ENCODE measurements at regions not wholly inside any gene's neighbourhood (a gene's known extent, or its start where the extent isn't known, plus 50 kb on each side); places are given as distances from the start of the nearest gene placed in this dataset.

DNA sequence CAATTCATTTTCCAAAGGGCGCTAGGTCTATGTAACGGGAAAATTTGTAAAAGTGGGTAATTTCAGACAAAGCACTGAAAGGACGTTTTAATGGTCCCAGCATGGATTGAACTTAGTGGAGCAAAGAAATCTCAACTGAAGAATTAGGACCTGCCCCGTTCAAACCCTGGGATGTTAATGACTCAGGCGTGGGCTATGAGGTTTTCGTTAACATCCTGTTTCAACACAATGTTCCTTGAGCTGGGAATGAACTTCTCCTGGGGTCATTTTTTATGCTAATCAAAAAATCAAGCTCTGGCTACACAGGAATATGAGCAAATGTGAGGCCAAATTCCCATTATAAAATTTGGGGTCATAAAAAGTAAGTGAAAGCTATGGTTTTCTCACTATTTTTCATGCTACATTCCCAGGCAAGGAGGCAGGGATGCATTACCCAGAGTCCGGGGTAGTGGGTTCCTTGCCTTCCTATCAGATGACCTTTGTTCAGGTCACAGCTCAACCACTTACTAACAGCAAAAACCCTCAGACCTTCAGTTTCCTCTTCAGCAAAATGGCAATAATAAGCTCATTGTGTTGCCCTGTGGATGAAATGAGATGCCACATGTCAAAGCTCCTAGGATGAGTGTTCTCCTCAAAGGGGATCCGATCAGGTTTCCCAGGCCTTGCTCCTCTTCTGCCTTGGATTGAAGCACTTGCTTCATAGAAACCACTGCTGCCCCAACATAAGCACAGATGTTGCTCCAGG is 271.4 kb downstream of the ARRDC4 start:
- TF ChIP-seq CTCF (IDR thresholded peaks at IDR 0.05; ENCODE audit: low read depth, low read length) (no peak), EZH2phosphoT487 (IDR thresholded peaks at IDR 0.05; ENCODE audit: low read depth) (no peak)

All from OCI-LY3 (cell line).